ENCODE measurements at regions not wholly inside any gene's neighbourhood (a gene's known extent, or its start where the extent isn't known, plus 50 kb on each side); places are given as distances from the start of the nearest gene placed in this dataset.
"Not testable (repeated sequence)": the region's sequence is repeated elsewhere in the genome, so short reads cannot be mapped to it uniquely, and the experiment has no call there.

- no peak for DNase-seq (ENCODE audit: low spot score)
Measured at GRCh38 chr7:41466760-41467384, 236.0 kb downstream of the INHBA start.

DNA sequence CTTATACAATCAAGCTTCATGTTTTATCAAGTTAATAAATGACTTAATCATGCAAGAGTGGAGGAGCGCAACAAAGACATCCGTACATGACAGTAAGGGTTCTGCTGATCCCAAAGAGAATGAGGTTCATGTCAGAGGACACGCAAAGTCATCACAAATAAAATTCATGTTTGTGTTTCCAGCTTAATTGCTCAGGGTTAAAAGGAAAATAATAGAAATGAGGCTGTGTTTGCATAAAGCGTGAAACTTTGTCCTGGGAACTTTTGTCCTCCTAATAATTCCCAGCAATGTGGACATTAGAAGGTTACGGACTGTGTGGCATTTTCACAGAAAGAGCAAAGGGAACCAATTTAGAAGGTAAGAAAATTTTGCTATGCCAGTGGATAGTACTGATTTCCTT is 237.3 kb downstream of the INHBA start:
- no peak for DNase-seq (ENCODE audit: low spot score)

DNA sequence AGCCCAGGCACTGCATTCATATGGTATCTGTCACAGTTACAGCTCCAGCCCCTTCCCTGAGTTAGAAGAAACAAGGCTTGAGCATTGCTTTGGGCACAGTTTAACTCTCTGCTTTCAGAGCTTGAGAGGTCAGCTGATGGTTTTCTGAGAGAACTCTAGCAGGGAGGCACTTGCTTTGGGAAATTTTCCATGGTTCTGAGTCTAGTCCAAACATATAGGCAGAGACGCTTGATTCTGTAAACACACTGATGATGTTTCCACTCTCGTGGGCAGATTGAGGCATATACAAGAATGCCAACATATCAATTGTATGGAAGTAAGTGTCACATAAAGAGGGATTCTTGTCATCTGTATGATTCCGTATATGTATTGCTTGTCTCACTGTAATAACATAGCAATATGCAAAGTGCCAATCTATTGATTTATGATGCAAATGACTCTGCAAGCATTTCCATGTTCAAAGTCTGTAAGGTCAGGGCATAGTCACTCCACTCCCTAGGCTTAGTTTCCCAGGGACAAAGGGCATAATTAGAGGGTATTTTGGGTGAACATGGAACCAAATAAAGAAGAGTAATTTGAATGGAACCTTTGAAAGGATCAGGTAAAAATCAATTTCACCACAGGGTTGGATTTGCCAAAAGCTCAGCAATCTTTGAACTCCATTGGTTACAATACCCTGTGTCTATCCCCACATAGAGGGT is 239.0 kb downstream of the INHBA start:
- DNase-seq (ENCODE audit: low spot score) = no peak

- DNase-seq (ENCODE audit: low spot score) = no peak
Measured at GRCh38 chr7:41459623-41460261, 243.1 kb downstream of the INHBA start.

- DNase-seq (ENCODE audit: low spot score) = no peak
Measured at GRCh38 chr7:41459183-41459582, 243.7 kb downstream of the INHBA start.

DNA sequence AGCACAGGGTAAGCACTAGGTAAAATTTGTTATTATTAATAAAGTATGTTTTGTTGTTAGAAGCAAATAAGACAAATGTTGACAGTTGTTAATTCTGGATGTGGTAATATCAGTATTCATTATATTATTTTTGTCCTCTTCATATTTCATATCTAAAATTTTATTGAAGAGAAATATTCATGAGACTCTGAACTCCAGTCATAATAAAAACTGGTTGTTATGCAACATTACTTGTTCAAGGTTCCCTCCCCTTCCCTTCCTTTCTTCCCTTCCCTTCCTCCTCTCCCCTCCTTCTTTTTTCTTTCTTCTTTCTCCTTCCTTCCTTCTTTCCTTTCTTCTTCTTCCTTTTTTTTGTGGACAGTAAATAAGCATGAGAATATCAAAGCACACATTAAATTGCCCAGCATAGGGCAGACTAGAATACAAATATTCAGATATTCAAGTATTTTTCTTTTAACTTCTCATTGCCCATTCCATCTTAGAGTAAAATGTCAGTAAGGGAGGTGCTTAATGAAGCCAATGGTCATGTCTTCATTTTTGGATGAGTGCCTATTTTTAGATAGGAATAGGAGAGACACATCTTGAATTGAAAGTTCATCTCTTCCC is 245.0 kb downstream of the INHBA start:
- no peak for DNase-seq (ENCODE audit: low spot score)

DNA sequence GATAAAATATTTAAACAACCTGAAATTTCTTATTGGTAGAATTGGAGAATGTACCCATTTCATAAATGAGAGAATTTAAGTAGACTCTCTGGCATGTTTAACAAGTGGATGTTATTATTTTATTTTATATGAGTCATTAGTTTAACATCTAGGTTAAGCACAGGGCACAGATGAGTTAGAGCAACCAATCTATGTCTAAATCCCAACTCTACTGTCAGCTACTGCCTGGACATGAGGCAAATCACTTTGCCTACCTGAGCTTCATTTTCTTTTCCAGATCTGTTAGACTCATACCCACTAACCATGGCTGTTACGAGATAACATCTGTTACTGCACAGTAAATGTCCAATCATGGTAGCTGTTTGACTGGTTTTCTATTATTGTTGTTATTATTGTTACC is 251.1 kb downstream of the INHBA start:
- no peak for DNase-seq (ENCODE audit: low spot score)

GRCh38 chr7:41449694-41450093 is 253.2 kb downstream of the INHBA start:
- no peak for DNase-seq (ENCODE audit: low spot score)

DNA sequence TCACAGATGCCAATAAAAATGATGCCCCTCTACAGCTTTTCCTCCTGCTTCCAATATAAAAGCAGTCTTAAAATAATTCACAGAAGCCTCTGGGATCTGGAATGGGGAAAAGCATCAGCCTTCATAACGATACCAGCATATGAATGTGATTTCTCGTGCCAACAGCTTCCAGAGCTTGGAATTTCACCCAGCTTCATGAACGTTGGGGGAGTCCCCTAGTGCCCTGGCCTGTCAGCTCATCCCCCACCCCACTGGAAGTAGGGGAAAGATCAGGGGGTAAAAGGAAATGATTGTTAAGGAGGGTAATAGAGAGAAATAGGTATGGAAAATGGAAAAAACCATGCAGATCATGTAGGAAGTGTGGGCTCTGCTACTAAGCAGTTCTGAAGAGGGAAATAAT is 253.6 kb downstream of the INHBA start:
- no peak for DNase-seq (ENCODE audit: low spot score)

- DNase-seq (ENCODE audit: low spot score) = peak; percentile 17
Measured at GRCh38 chr7:41448104-41448503, 254.8 kb downstream of the INHBA start.

DNA sequence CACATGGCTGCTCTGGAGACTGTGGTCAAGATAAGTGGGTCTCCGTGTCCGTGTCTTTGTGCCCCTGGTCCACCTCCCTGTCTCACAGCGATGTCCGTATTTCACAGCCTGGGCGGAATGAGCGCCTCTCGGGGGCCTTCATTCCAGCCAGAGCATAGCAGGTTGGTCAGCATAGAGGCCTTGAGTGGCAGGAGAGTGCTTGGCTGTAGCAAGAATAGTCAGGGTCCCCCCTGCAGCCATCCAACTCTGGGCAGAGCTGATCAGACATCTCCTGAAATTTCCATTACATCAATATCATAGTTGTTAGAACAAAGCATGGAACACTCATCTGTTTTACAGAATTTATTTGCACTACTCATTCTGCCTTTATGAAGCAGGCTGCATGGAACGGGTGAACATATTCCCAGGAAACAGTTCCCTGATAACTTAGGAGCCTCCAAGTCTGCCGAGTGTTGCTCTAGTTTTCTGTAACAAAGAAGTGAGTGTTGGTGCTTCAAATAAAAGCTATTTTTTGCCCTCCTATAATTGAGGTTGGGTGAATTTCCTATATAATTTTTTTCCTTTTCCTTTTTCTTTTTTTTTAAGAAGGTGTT is 255.3 kb downstream of the INHBA start:
- DNase-seq (ENCODE audit: low spot score) = no peak

DNA sequence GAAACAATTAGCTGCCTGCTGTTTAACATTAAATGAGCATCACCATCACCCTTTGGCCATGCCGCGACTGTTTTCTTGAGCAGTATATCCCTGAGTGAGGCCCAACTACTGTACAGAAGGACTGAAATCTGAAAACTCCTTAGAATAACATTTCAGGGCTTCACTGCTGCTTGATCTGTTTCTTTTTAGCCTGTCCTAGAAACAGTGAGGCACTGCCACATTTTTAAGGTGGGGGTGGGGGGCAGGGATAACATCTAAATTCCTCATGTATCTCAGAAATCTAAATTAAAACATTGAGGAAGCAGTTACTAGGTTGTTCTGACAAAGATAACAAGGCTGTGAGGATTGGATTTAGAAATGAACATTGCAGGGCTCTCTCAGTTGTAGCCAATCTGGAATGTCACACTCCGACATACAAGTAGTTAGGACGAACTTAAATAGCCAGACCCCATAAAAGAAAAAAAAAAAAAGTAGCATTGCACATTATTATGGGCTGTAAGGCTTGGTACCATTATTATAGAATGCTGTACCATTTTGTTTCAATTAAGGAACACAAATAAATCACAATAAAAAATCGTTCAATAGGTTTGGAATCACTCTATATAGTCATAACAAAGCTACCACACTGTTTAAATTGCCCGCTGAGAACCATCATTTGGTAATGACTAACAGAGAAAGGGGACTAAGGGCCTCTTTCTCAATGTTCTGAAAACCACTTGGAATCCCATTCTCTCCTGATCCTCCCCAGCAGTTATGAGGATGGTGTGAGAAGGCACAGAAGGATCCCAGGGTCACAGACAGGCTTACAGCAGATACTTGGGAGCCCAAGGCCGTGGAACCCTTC is 256.1 kb downstream of the INHBA start:
- no peak for DNase-seq (ENCODE audit: low spot score)

- no peak for DNase-seq (ENCODE audit: low spot score)
Measured at GRCh38 chr7:41445946-41446345, 256.9 kb downstream of the INHBA start.

- no peak for DNase-seq (ENCODE audit: low spot score)
Measured at GRCh38 chr7:41445432-41445831, 257.5 kb downstream of the INHBA start.

DNA sequence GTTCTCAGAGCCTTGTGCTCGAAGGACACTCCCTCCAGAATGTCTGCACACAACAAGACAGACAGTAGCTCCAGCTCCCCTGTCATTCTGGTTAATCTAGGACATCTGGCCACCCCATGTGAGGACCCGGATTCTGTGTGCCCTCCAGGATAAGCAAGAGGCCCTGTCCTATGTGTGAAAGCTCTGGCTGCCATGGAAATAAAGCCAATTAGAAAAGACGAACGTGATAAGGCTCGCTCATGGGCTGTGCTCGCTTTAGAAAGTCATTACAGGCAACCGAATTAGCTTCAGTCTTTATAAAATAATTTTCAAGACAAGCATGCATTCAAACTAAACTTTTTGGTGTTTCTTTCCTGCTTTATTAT is 263.4 kb downstream of the INHBA start:
- no peak for DNase-seq (ENCODE audit: low spot score)

- DNase-seq (ENCODE audit: low spot score) = no peak
Measured at GRCh38 chr7:41438705-41439514, 264.0 kb downstream of the INHBA start.

DNA sequence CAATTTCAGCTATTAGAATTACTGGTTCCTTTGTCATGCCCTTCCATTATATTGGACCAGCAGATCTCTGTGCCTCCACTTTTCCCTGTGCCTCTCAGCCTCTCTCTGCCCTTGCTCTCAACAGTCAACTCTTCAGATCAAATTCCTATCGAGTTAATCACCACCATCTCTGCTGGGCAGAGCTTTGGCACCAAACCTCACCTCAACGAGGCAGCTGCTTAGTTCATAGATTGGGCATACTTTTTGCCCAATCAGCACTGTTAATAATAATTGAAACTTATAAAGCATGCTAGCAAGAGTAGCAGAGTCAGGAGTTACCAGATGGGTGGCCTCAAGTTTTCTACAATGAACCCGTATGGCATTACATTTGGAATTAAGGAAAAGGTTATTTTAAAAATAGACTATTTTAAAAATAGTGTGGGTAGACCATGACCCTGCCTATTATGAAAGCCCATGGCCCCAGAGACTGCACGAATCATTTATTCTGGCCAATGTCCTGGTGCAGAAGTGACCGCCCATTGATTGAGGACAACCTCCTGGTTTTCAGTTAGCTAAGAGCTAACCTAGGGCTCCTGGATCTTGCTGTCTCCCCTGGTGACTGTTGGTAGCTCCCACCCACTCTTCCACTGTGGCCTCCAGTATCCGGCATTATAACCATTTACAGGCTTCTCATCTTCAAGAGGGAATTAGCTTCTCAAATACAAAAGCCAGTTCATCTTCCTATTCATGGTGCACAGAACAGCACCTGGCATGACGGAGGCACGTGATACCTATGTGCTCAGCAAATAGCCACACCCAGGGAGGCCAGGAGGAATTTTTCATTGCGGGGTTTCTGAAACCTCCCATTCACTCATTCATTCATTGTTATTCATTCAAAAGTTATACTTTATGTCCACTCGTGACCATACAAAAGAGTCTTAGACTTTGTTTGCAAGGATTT is 265.4 kb downstream of the INHBA start:
- DNase-seq (ENCODE audit: low spot score) = no peak

- DNase-seq (ENCODE audit: low spot score) = no peak
Measured at GRCh38 chr7:41436139-41436538, 266.8 kb downstream of the INHBA start.

DNA sequence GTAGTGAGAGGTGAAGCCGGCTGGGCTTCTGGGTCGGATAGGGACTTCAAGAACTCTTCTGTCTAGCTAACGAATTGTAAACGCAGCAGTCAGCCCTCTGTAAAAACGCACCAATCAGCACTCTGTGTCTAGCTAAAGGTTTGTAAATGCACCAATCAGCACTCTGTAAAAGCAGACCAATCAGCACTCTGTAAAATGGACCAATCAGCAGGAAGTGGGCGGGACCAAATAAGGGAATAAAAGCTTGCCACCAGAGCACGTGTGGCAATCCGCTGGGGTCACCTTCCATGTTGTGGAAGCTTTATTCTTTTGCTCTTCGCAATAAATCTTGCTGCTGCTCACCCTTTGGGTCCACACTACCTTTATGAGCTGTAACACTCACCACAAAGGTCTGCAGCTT is 267.9 kb downstream of the INHBA start:
- DNase-seq (ENCODE audit: low spot score) = not testable (repeated sequence)

GRCh38 chr7:41431671-41432070 is 271.2 kb downstream of the INHBA start:
- DNase-seq (ENCODE audit: low spot score) = no peak
